GM04504 (cell line): ENCODE measurements at regions not wholly inside any gene's neighbourhood (a gene's known extent, or its start where the extent isn't known, plus 50 kb on each side); places are given as distances from the start of the nearest gene placed in this dataset.

ENCODE experiments used
- DNase-seq: peaks from one replicate; pipeline ENCODE4 v3.0.0-alpha.2; 2012; ENCODE audit warnings: low read depth

- DNase-seq = peak; percentile 89
Observed at GRCh38 chr16:64892835-64893785, 228.8 kb downstream of the CDH11 start.

DNA sequence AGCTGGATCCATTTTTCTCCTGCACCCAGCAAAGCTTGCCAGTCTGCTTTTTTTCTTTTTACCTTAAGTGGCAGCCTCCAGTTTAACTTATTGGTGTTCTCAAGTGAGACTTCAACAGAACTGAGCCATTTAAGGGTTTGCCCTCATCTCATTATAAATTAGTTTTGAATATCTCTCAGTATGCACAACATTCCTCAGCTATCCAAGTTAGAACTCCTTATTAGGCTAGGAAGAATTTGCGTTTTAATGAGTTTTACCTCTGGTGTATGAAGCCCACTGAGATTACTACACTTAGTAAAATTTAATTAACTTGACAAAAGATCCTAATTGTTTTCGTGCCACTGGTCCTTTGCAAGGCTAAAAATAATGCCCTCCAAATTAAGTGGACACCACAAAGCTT is 232.4 kb downstream of the CDH11 start:
- no peak for DNase-seq

DNA sequence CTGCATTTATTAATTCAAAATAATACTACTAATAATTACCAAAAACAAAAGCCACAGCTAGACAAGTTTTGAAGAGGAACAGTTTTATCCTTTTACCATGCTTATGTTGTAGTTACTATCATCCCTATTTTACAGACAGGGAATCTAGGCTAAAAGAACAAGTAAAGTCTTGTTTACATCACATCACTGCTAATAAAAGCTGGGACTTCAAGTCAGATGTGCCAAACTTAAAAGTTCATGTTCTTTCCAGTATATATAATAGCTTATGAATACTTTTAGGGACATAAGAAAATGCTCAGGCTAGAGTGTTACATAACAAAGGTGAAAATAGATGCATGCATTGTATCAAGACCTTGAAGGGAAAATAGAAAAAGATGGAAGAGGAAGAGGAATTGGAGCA is 234.2 kb downstream of the CDH11 start:
- no peak for DNase-seq

DNA sequence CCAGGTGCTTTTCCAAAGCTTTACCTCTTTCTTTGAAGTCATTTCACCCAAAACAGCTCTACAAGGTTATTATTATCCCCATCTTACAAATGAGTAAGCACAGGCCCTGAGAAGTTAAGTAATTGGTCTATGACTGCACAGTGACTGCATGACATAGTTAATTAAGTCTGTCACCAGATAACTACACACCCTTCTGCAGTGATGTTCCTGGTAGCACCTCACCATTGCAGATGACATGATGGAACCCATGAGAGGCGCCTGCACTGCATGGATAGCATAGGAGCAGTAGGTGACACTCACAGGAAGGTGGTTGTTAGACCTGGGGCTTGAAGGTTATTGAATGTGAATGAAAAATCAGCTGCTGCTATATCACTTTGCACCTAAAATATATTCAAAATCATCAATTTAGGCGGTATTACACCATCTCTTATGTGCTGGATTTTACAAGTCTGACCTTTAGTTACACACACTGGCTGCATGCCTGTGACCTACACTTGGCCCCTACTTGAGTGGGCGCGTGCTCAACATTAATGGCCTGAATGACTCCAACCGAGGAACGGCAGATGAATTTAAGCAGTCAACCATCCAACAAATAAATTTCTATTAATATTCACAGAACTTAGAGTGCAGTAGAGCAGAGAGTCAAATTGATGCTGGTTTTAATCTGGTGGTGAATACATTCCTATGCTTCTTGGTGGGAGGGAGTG is 239.6 kb downstream of the CDH11 start:
- no peak for DNase-seq

GRCh38 chr16:64880994-64881393 is 240.9 kb downstream of the CDH11 start:
- no peak for DNase-seq

DNA sequence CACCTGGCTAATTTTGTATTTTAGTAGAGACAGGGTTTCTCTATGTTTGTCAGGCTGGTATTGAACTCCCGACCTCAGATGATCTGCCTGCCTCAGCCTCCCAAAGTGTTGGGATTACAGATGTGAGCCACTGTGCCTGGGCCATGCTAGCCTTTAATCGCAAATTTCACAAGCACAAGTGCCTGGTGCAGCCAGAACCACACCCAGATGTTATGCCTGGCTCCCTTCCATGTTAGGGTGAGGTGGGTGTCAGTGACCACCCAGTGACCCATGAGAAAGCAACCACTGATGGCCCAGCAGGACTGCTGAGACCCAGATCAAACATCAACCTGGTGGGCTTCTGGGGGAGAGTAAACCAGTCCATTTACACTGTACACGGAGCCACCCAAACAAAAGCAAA is 241.9 kb downstream of the CDH11 start:
- DNase-seq = no peak

DNA sequence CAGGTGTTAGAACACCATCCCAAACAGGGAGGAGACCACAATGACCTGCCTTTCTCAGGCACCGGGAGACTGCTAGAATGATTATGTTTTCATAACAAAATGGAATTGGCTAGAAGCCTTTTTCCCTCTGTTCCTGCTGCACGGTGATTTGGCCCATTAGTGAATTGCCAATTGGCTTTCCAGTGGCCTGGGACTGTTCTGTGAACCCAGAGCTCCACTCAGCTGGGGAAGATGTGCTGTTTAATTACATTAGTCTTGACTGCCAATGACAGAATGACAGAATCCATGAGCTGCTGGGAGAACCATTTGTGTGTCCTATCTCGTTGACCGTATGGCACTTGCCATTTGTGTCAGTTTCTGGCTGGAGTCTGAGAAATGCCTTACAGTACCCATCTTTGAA is 242.9 kb downstream of the CDH11 start:
- DNase-seq = no peak

DNA sequence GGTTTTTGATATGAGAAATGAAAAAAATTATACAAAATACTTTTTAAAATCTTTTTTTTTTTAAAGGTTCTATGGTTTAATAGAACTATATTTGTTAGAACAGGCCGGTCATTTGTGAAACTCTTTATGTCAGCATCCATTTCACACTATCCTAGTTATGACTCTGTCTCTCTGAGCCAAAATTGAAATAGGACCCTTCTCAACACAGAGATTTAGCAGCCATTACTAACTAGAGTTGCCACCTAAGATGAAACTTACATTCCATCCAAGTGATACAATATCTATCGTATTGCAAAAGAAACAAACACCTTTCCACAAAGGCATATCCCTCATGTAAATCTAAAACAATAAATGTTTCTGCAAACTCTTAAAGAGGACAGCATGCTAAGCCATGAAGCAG is 249.8 kb downstream of the CDH11 start:
- DNase-seq = no peak

DNA sequence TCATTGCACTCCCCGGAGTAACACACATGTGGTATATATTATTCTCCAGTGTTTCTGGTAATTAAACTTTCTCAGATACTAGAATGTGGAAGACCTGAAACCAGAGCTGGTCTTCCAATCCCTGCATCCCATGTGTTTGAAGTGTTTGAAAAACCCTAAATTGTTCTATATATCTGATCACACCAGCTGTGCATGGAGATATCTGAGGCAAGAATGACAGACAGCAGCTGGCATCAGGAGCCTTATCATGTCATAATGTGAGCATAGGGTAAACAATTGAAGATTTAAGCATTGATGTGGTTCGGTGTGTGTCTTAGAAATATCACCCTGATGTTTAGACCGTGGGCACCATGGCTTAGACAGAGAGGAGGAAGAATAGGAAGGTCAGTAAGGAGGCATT is 251.0 kb downstream of the CDH11 start:
- DNase-seq = no peak

GRCh38 chr16:64869781-64870180 is 252.1 kb downstream of the CDH11 start:
- DNase-seq = no peak

DNA sequence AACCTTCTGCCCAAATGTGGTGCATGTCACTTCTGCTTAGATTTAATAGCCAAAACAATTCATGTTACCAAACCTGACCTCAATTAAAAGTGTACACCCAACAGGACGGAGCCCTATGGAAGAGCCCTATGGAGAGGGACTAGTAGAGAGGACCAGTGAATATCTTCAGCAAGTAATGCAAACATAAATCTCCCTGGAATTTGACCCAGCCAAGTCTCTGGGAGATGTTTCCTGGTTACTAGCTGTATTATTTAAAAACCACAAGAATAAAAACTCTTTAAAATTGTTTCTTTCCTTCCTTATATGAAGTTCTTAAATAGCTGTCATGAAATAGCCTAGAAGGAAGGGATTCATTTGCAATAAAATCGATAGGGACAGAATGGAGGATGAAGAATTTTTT is 255.8 kb downstream of the CDH11 start:
- no peak for DNase-seq

DNA sequence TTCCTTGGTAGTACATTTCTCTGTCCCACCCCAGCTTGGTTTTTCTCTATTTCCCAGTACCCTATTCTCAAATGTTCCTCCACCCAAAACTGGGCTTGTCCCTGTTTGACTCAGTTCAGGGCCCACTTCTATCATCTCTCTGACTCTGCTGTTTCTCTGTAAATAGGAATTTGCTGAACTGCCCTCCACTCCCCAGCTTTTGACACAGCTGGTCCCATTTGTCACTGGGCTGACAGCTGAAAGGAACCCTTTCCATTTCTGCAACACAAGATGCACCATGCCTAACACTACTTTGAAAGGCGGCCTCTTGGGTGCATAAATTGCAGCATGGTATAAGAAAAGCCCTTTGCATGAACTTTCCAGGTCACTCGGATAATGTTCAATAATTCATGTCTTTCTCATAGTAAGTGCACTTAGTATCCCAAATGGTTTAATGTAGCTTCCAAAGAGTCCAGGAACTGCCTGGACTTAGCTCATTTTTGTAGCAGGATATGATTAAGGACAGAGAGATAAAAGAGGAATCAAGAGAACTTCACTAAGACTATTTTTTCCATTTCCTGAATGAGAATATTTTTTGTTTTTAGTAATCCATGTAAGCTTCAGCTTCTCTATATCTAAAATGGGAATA is 256.7 kb downstream of the CDH11 start:
- no peak for DNase-seq

DNA sequence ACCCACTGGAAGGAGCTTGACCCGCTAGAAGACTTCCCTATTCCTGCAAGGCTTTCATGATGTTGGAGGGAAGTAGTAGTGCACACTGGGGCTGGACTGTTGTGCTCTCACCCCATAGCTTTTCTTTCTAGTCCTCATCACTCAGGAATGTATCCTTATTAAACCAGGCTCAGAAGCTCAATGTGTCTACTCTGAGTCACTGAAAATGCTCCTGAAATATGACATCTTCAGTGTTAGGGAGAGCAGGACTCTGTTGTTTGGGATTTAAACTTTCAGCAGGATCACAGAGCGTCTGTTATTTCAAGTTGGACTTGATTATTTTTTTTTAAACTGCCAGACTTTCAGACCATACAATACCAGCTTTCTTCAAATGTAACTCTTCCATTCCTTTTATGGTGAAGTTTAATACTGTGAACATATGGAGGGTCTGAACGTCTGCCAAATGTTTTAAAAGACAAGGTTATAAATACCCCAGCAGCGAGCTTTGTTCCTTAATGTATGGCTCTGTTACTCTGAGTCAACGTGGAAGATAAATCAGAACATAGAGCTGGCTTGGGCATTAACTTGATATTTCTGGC is 257.5 kb downstream of the CDH11 start:
- peak; percentile 82 for DNase-seq

GRCh38 chr16:64858076-64858475 is 263.8 kb downstream of the CDH11 start:
- no peak for DNase-seq

GRCh38 chr16:64857411-64857810 is 264.5 kb downstream of the CDH11 start:
- DNase-seq = no peak

- DNase-seq = no peak
Observed at GRCh38 chr16:64853551-64853950, 268.3 kb downstream of the CDH11 start.

DNA sequence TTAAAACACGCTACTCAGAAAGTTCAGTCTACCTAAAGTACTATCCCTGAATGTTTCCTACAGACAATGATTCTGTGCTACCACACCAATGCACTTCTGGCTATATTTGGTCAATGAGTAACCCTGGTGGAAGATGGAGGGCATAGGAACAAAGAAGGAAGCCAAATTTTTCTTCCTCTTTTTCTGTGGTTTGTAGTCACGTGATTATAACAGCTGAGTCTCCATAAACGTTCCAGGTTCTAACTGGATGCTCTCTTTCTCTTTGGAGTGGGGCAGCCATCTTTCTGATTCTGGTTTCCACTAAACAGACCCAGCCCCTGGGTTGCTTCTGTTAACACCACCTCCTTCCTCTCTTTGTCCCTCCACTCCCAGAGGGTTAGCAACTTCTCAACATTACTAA is 274.9 kb downstream of the CDH11 start:
- DNase-seq = no peak

GRCh38 chr16:64845071-64845470 is 276.8 kb downstream of the CDH11 start:
- no peak for DNase-seq

GRCh38 chr16:64841482-64841881 is 280.4 kb downstream of the CDH11 start:
- DNase-seq = no peak

- DNase-seq = no peak
Observed at GRCh38 chr16:64841071-64841470, 280.8 kb downstream of the CDH11 start.

DNA sequence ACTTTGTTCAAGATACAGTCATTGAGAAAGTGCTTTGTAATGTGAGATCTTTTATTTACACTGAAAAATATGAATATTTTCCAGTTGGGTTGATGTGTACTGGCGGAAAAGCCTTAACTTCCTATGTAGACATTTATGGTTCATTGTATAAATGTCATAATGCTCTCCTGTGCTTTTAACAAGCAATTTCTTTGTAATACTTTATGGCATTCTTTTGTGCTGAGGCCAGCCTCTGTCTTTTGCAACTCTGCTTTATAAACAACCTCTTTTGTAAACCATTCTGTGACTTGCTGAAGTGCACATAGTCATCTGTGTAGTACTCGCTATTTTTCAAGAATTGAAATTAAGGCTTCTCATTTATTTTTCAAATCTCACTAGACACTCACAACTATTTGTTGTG is 291.2 kb downstream of the CDH11 start:
- peak; percentile 35 for DNase-seq

GRCh38 chr16:64829678-64830077 is 292.2 kb downstream of the CDH11 start:
- DNase-seq = no peak

- DNase-seq = no peak
Observed at GRCh38 chr16:64826374-64826773, 295.5 kb downstream of the CDH11 start.
